ENCODE measurements at regions not wholly inside any gene's neighbourhood (a gene's known extent, or its start where the extent isn't known, plus 50 kb on each side); places are given as distances from the start of the nearest gene placed in this dataset.

DNA sequence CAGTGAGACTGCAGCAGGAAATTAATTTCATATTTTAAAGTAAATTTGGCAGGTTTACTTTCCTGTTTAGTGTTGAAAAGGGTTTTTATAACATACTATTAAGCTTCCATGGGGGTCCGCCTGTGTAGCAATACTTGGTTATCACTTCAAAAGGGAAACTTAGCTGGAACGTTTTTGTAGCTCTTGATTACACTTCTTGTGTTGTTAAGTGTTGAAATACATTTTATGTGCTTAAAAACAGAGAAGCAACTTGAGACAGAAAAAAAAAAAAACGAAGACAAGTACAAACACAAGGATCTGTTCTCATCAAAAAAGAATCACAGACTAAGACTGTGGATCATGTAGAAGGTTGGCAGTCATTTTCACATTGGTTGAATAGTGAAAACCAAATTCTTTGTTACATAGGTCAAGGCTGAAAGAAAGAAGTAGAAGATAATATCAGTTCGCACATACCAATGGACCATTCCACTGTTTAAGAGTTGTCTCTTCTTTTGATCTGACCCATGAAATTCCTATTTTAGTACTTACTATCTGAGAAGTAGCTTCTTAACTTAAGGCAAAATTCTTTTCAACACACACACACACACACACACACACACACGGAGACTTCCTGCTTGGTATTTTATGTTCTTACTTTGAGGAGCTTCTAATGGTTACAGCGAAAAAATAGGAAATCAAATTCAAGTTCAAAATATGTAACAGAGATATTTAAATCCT lies 113.9 kb upstream of the SLC35B3 start:
- peaks cover 0 to 2% of the 10 kb centered on the region in 2 donors for H3K27me3 Mint-ChIP-seq
- no peaks in the 10 kb centered on the region for H3K36me3 Mint-ChIP-seq
- POLR2A ChIA-PET (ENCODE audit: partially characterized antibody) = no interaction called here

GRCh38 chr6:8546496-8546895 lies 111.2 kb upstream of the SLC35B3 start:
- H3K4me3 ChIP-seq (ENCODE audit: low read length in 2 of 2) = no peak overlapping the region
- intact Hi-C loops (cut with micrococcal nuclease) = no loop called here
- peaks cover 0 to 2% of the 10 kb centered on the region in 2 donors for H3K27me3 Mint-ChIP-seq
- no peak overlapping the region for H3K27ac Mint-ChIP-seq
- POLR2A ChIA-PET (ENCODE audit: partially characterized antibody) = no interaction called here
- no peak overlapping the region for H3K4me3 Mint-ChIP-seq
- H3K4me1 Mint-ChIP-seq = no peaks in the 10 kb centered on the region
- H3K27me3 ChIP-seq (ENCODE audit: insufficient read depth, low read length) = no peaks in the 10 kb centered on the region
- H3K9me3 Mint-ChIP-seq = peaks cover 0 to 5% (median 3%) of the 10 kb centered on the region in 8 donors
- H3K36me3 Mint-ChIP-seq = no peaks in the 10 kb centered on the region
- DNase-seq = no peak
- no peaks in the 10 kb centered on the region for H3K4me1 ChIP-seq (ENCODE audit: insufficient read depth, low read length)
- no peaks in the 10 kb centered on the region for H3K36me3 ChIP-seq (ENCODE audit: insufficient read depth, low read length)
- H3K9me3 ChIP-seq (ENCODE audit: control insufficient read depth in 1 of 2, low read length in 2 of 2) = no peaks in the 10 kb centered on the region
- CTCF ChIA-PET (ENCODE audit: partially characterized antibody) = no interaction called here
- H3K27ac ChIP-seq (ENCODE audit: low read depth, low read length) = no peak overlapping the region

More for the DNA sequence above, 113.9 kb upstream of the SLC35B3 start:
- CTCF ChIA-PET (ENCODE audit: partially characterized antibody) = no interaction called here
- peaks cover 0 to 4% (median 2%) of the 10 kb centered on the region in 8 donors for H3K9me3 Mint-ChIP-seq
- no peak overlapping the region for H3K27ac Mint-ChIP-seq
- H3K4me3 Mint-ChIP-seq = no peak overlapping the region
- intact Hi-C loops (cut with micrococcal nuclease) = no loop called here
- no peaks in the 10 kb centered on the region for H3K4me1 ChIP-seq (ENCODE audit: insufficient read depth, low read length)
- no peak overlapping the region for H3K4me3 ChIP-seq (ENCODE audit: low read length in 2 of 2)
- H3K27ac ChIP-seq (ENCODE audit: low read depth, low read length) = no peak overlapping the region
- no peaks in the 10 kb centered on the region for H3K4me1 Mint-ChIP-seq
- H3K36me3 ChIP-seq (ENCODE audit: insufficient read depth, low read length) = no peaks in the 10 kb centered on the region
- no peak for DNase-seq
- H3K9me3 ChIP-seq (ENCODE audit: control insufficient read depth in 1 of 2, low read length in 2 of 2) = no peaks in the 10 kb centered on the region
- no peaks in the 10 kb centered on the region for H3K27me3 ChIP-seq (ENCODE audit: insufficient read depth, low read length)

GRCh38 chr6:8545336-8545735 lies 110.0 kb upstream of the SLC35B3 start:
- Mint-ChIP-seq H3K36me3 (no peaks in the 10 kb centered on the region), H3K27ac (no peak overlapping the region), H3K9me3 (peaks cover 0 to 13% (median 9%) of the 10 kb centered on the region in 8 donors), H3K4me1 (no peaks in the 10 kb centered on the region), H3K27me3 (peaks cover 0 to 2% of the 10 kb centered on the region in 2 donors), H3K4me3 (no peak overlapping the region)
- POLR2A ChIA-PET (ENCODE audit: partially characterized antibody) = no interaction called here
- no peak for DNase-seq
- Histone ChIP-seq H3K36me3 (ENCODE audit: insufficient read depth, low read length) (no peaks in the 10 kb centered on the region), H3K4me3 (ENCODE audit: low read length in 2 of 2) (no peak overlapping the region), H3K27ac (ENCODE audit: low read depth, low read length) (no peak overlapping the region), H3K27me3 (ENCODE audit: insufficient read depth, low read length) (no peaks in the 10 kb centered on the region), H3K9me3 (ENCODE audit: control insufficient read depth in 1 of 2, low read length in 2 of 2) (peaks cover 0 to 3% of the 10 kb centered on the region in 2 donors), H3K4me1 (ENCODE audit: insufficient read depth, low read length) (no peaks in the 10 kb centered on the region)
- CTCF ChIA-PET (ENCODE audit: partially characterized antibody) = no interaction called here
- intact Hi-C loops (cut with micrococcal nuclease) = no loop called here

DNA sequence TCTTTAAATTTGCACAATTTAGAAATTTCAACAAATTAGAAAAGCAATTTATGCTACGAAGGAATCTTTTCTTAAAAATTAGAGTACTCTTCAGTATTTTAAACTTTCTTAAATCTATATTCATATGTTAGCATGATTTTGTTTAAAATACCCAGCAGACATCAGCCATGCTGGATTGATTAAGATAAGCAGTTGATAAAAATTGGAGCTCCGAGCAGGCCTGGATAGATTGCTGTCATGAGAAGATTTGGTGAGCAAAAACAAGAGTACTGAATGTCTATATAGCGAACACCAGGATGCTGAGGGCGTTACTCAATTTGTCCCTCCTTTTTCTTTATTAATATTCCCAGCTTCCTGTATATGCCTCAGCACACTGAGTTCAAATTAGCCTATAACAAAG lies 108.4 kb upstream of the SLC35B3 start:
- POLR2A ChIA-PET (ENCODE audit: partially characterized antibody) = no interaction called here

DNA sequence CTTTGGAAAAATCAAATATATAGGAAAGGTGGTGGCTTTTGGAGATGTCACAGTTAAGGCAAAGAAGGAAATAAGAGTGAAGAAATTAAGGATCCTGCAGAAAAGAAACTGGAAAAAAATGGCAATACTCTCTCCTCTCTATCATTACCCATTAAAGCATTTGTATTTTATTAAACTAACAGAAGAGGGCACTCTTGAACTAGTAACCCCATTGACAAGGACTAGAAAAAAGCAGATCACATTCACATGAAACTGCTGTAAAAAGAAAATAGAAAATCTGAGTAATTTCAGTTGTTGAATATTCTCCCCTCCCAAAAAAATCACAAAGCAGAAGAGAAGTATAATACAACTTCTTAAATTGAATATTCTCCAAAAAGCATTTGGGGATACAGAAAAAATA lies 104.1 kb upstream of the SLC35B3 start:
- Mint-ChIP-seq H3K36me3 (no peaks in the 10 kb centered on the region), H3K27me3 (no peaks in the 10 kb centered on the region), H3K4me1 (no peaks in the 10 kb centered on the region), H3K27ac (no peak overlapping the region), H3K4me3 (no peak overlapping the region), H3K9me3 (peaks cover 7 to 42% (median 26%) of the 10 kb centered on the region in 8 donors)
- intact Hi-C loops (cut with micrococcal nuclease) = no loop called here
- Histone ChIP-seq H3K27ac (ENCODE audit: low read depth, low read length) (no peak overlapping the region), H3K9me3 (ENCODE audit: control insufficient read depth in 1 of 2, low read length in 2 of 2) (peaks cover 0 to 7% of the 10 kb centered on the region in 2 donors), H3K4me1 (ENCODE audit: insufficient read depth, low read length) (no peaks in the 10 kb centered on the region), H3K27me3 (ENCODE audit: insufficient read depth, low read length) (no peaks in the 10 kb centered on the region), H3K36me3 (ENCODE audit: insufficient read depth, low read length) (no peaks in the 10 kb centered on the region), H3K4me3 (ENCODE audit: low read length in 2 of 2) (no peak overlapping the region)
- no peak for DNase-seq
- POLR2A ChIA-PET (ENCODE audit: partially characterized antibody) = no interaction called here
- CTCF ChIA-PET (ENCODE audit: partially characterized antibody) = no interaction called here

More for the DNA sequence above, 108.4 kb upstream of the SLC35B3 start:
- peaks cover 0 to 7% of the 10 kb centered on the region in 2 donors for H3K9me3 ChIP-seq (ENCODE audit: control insufficient read depth in 1 of 2, low read length in 2 of 2)
- H3K27me3 Mint-ChIP-seq = peaks cover 0 to 2% of the 10 kb centered on the region in 2 donors
- H3K4me1 Mint-ChIP-seq = no peaks in the 10 kb centered on the region
- H3K4me3 Mint-ChIP-seq = no peak overlapping the region
- H3K27me3 ChIP-seq (ENCODE audit: insufficient read depth, low read length) = no peaks in the 10 kb centered on the region
- CTCF ChIA-PET (ENCODE audit: partially characterized antibody) = no interaction called here
- H3K9me3 Mint-ChIP-seq = peaks cover 4 to 27% (median 21%) of the 10 kb centered on the region in 8 donors
- H3K36me3 ChIP-seq (ENCODE audit: insufficient read depth, low read length) = no peaks in the 10 kb centered on the region
- DNase-seq = no peak
- no peak overlapping the region for H3K27ac Mint-ChIP-seq
- H3K4me3 ChIP-seq (ENCODE audit: low read length in 2 of 2) = no peak overlapping the region
- H3K36me3 Mint-ChIP-seq = no peaks in the 10 kb centered on the region
- no peaks in the 10 kb centered on the region for H3K4me1 ChIP-seq (ENCODE audit: insufficient read depth, low read length)
- no peak overlapping the region for H3K27ac ChIP-seq (ENCODE audit: low read depth, low read length)
- intact Hi-C loops (cut with micrococcal nuclease) = no loop called here

DNA sequence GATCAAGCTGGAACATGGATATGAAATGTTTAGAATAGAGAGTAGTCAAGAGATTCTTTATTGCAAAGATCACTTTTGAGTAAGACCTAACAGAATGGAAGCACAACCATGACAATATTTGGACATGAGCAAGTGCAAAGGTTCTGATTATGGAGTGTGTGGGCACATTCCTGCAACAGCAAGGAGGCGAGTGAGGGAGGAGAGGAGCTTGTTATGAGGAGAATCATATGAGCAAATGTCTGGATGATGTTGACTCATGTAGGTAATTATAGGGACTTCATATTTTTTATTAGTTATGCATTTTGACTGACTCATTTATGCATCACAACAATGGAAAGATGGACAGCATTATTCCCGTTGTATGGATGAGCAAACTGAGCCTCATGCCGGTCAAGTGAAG lies 100.8 kb upstream of the SLC35B3 start:
- no peaks in the 10 kb centered on the region for H3K27me3 ChIP-seq (ENCODE audit: insufficient read depth, low read length)
- H3K4me3 Mint-ChIP-seq = no peak overlapping the region
- H3K9me3 ChIP-seq (ENCODE audit: control insufficient read depth in 1 of 2, low read length in 2 of 2) = peaks cover 0 to 7% of the 10 kb centered on the region in 2 donors
- H3K36me3 ChIP-seq (ENCODE audit: insufficient read depth, low read length) = no peaks in the 10 kb centered on the region
- H3K27me3 Mint-ChIP-seq = no peaks in the 10 kb centered on the region
- CTCF ChIA-PET (ENCODE audit: partially characterized antibody) = no interaction called here
- no peak overlapping the region for H3K27ac Mint-ChIP-seq
- intact Hi-C loops (cut with micrococcal nuclease) = no loop called here
- POLR2A ChIA-PET (ENCODE audit: partially characterized antibody) = no interaction called here
- H3K27ac ChIP-seq (ENCODE audit: low read depth, low read length) = no peak overlapping the region
- H3K4me1 ChIP-seq (ENCODE audit: insufficient read depth, low read length) = no peaks in the 10 kb centered on the region
- H3K36me3 Mint-ChIP-seq = no peaks in the 10 kb centered on the region
- peaks cover 5 to 41% (median 27%) of the 10 kb centered on the region in 8 donors for H3K9me3 Mint-ChIP-seq
- no peaks in the 10 kb centered on the region for H3K4me1 Mint-ChIP-seq
- no peak for DNase-seq
- H3K4me3 ChIP-seq (ENCODE audit: low read length in 2 of 2) = no peak overlapping the region

GRCh38 chr6:8535519-8535918 lies 100.2 kb upstream of the SLC35B3 start:
- intact Hi-C loops (cut with micrococcal nuclease) = no loop called here
- Histone ChIP-seq H3K4me1 (ENCODE audit: insufficient read depth, low read length) (no peaks in the 10 kb centered on the region), H3K4me3 (ENCODE audit: low read length in 2 of 2) (no peak overlapping the region), H3K27ac (ENCODE audit: low read depth, low read length) (no peak overlapping the region), H3K9me3 (ENCODE audit: control insufficient read depth in 1 of 2, low read length in 2 of 2) (peaks cover 0 to 6% of the 10 kb centered on the region in 2 donors), H3K36me3 (ENCODE audit: insufficient read depth, low read length) (no peaks in the 10 kb centered on the region), H3K27me3 (ENCODE audit: insufficient read depth, low read length) (no peaks in the 10 kb centered on the region)
- Mint-ChIP-seq H3K27ac (no peak overlapping the region), H3K27me3 (no peaks in the 10 kb centered on the region), H3K36me3 (no peaks in the 10 kb centered on the region), H3K4me3 (no peak overlapping the region), H3K9me3 (peaks cover 0 to 35% (median 22%) of the 10 kb centered on the region in 8 donors), H3K4me1 (no peaks in the 10 kb centered on the region)
- ChIA-PET CTCF (ENCODE audit: partially characterized antibody) (no interaction called here), POLR2A (ENCODE audit: partially characterized antibody) (no interaction called here)
- DNase-seq = no peak
